ENCODE measurements at regions not wholly inside any gene's neighbourhood (a gene's known extent, or its start where the extent isn't known, plus 50 kb on each side); places are given as distances from the start of the nearest gene placed in this dataset.

DNA sequence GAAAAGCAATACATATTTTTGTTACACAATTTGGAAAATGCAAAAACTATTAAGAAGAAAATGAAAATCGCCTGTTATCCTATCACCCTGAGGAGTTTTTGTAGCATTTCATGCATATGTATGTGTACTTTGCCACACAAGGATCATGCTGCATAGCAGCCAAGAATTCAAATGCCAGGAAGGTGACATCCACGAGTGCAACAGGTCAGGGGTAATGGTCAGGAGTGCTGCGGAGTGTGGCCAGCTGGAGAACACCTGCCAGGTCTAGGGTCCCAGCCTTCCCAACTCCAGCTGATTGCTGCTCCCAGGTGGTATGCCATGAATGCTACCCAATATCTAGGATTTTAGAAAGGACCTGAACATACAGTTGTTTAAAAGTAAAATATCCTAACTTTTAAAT lies 617.1 kb downstream of the PRELID2 start:
- TF ChIP-seq, protein P1, sequence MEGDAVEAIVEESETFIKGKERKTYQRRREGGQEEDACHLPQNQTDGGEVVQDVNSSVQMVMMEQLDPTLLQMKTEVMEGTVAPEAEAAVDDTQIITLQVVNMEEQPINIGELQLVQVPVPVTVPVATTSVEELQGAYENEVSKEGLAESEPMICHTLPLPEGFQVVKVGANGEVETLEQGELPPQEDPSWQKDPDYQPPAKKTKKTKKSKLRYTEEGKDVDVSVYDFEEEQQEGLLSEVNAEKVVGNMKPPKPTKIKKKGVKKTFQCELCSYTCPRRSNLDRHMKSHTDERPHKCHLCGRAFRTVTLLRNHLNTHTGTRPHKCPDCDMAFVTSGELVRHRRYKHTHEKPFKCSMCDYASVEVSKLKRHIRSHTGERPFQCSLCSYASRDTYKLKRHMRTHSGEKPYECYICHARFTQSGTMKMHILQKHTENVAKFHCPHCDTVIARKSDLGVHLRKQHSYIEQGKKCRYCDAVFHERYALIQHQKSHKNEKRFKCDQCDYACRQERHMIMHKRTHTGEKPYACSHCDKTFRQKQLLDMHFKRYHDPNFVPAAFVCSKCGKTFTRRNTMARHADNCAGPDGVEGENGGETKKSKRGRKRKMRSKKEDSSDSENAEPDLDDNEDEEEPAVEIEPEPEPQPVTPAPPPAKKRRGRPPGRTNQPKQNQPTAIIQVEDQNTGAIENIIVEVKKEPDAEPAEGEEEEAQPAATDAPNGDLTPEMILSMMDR (IDR thresholded peaks at IDR 0.05): no peak
- TF ChIP-seq POLR2A (IDR thresholded peaks at IDR 0.05): no peak

Measured in esophagus squamous epithelium (tissue), 4 donors.